SK-N-SH treated with all-trans-retinoic acid at 6 μM for 48 hours (cell line): ENCODE measurements at regions not wholly inside any gene's neighbourhood (a gene's known extent, or its start where the extent isn't known, plus 50 kb on each side); places are given as distances from the start of the nearest gene placed in this dataset.

Source experiments
- ATAC-seq: fragments of 200-7000 bp; cut with Tn5 transposase; 3 replicates; pipeline ENCODE4 v1.9.1; 2020; ENCODE audit warnings: mild to moderate bottlenecking, moderate library complexity
- ARNTL ChIP-seq: fragments of 450-650 bp; formaldehyde crosslinking; IDR thresholded peaks from 2 replicates; pipeline ENCODE4 v1.5.0; 2020; ENCODE audit warnings: low read depth, mild to moderate bottlenecking, moderate library complexity, borderline replicate concordance
- BACH2 ChIP-seq: fragments of 250-450 bp; sonication (Bioruptor Pico); IDR thresholded peaks from 2 replicates; pipeline ENCODE4 v1.9.0; 2021; ENCODE audit warnings: mild to moderate bottlenecking, borderline replicate concordance
- CSDC2 ChIP-seq: fragments of 250-450 bp; sonication (Bioruptor Pico); IDR thresholded peaks from 2 replicates; pipeline ENCODE4 v1.5.0; 2020; ENCODE audit warnings: mild to moderate bottlenecking, moderate library complexity
- CSRNP3 ChIP-seq: fragments of 250-450 bp; sonication (Bioruptor Pico); IDR thresholded peaks from 2 replicates; pipeline ENCODE4 v1.5.1; 2021; ENCODE audit warnings: mild to moderate bottlenecking, moderate library complexity
- ISL1 ChIP-seq: fragments of 250-450 bp; sonication (Bioruptor Pico); IDR thresholded peaks from 2 replicates; pipeline ENCODE4 v2.1.2; 2022; ENCODE audit warnings: mild to moderate bottlenecking, moderate library complexity
- OSR1 ChIP-seq: fragments of 250-450 bp; sonication (Bioruptor Pico); IDR thresholded peaks from 2 replicates; pipeline ENCODE4 v1.8.0; 2022; ENCODE audit warnings: moderate library complexity, mild to moderate bottlenecking, inconsistent platforms
- PPARA ChIP-seq: fragments of 250-450 bp; sonication (Bioruptor Pico); IDR thresholded peaks from 2 replicates; pipeline ENCODE4 v1.5.0; 2020; ENCODE audit warnings: mild to moderate bottlenecking, borderline replicate concordance
- RARB ChIP-seq: fragments of 250-450 bp; sonication (Bioruptor Pico); IDR thresholded peaks from 2 replicates; pipeline ENCODE4 v1.8.0; 2021; ENCODE audit warnings: mild to moderate bottlenecking, moderate library complexity
- SNAI2 ChIP-seq: fragments of 250-450 bp; sonication (Bioruptor Pico); IDR thresholded peaks from 2 replicates; pipeline ENCODE4 v1.5.0; 2020; ENCODE audit warnings: mild to moderate bottlenecking, moderate library complexity
- TCF4 ChIP-seq: fragments of 250-450 bp; sonication (Bioruptor Pico); IDR thresholded peaks from 2 replicates; pipeline ENCODE4 v1.8.0; 2021; ENCODE audit warnings: mild to moderate bottlenecking, moderate library complexity, borderline replicate concordance
- TOX ChIP-seq: fragments of 250-450 bp; sonication (Bioruptor Pico); IDR thresholded peaks from 2 replicates; pipeline ENCODE4 v1.8.0; 2021; ENCODE audit warnings: mild to moderate bottlenecking, moderate library complexity, borderline replicate concordance
- TSHZ2 ChIP-seq: fragments of 250-450 bp; sonication (Bioruptor Pico); IDR thresholded peaks from 2 replicates; pipeline ENCODE4 v1.5.0; 2020; ENCODE audit warnings: mild to moderate bottlenecking, moderate library complexity
- ZC3H10 ChIP-seq: fragments of 250-450 bp; sonication (Bioruptor Pico); IDR thresholded peaks from 2 replicates; pipeline ENCODE4 v1.5.1; 2021; ENCODE audit warnings: mild to moderate bottlenecking, moderate library complexity
- ZFP3 ChIP-seq: fragments of 250-450 bp; sonication (Bioruptor Pico); IDR thresholded peaks from 2 replicates; pipeline ENCODE4 v1.5.0; 2020; ENCODE audit warnings: mild to moderate bottlenecking, moderate library complexity
- ZFP30 ChIP-seq: fragments of 450-650 bp; formaldehyde crosslinking; IDR thresholded peaks from 2 replicates; pipeline ENCODE4 v1.5.0; 2022; ENCODE audit warnings: mild to moderate bottlenecking, moderate library complexity
- ZNF565 ChIP-seq: fragments of 450-650 bp; formaldehyde crosslinking; conservative IDR thresholded peaks from 2 replicates; pipeline ENCODE4 v1.5.0; 2020; ENCODE audit warnings: low read depth, mild to moderate bottlenecking, moderate library complexity
- ZNF70 ChIP-seq: fragments of 450-650 bp; formaldehyde crosslinking; IDR thresholded peaks from 2 replicates; pipeline ENCODE4 v1.5.0; 2020; ENCODE audit warnings: mild to moderate bottlenecking, moderate library complexity
- ZNF8 ChIP-seq: fragments of 450-650 bp; formaldehyde crosslinking; IDR thresholded peaks from 2 replicates; pipeline ENCODE4 v1.5.0; 2020; ENCODE audit warnings: mild to moderate bottlenecking, moderate library complexity
- TF ChIP-seq, protein P1 (sequence below): fragments of 250-450 bp; sonication (Bioruptor Pico); IDR thresholded peaks from 2 replicates; pipeline ENCODE4 v1.8.0; 2020; ENCODE audit warnings: mild to moderate bottlenecking, moderate library complexity, borderline replicate concordance
- TF ChIP-seq, protein P2 (sequence below): fragments of 250-450 bp; sonication (Bioruptor Pico); IDR thresholded peaks from 2 replicates; pipeline ENCODE4 v1.8.0; 2021; ENCODE audit warnings: low read depth, mild to moderate bottlenecking, moderate library complexity, borderline replicate concordance

DNA sequence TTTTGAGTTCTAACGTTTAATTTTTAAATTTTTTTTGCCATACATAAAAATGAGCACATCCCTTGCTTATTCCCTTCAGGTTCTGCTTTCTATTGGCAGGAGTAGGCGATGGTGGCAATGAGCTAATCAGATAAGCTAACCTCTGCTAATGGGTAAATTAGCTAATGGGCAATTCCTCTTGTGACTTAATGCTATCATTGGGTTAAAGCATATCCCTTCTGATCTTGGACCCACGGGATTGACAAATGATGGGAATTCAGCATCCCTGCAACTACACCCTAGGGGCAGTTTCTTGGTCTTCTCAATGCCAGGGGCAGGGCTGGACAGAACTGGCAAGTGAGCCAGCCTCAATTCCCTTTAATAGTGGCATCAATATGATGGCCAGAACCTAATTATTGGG is 70.2 kb upstream of the IL12B start:
- TF ChIP-seq ZFP30 (CRISPR knock-in tag) (no peak), PPARA (CRISPR knock-in tag) (no peak), RARB (CRISPR knock-in tag) (no peak), OSR1 (CRISPR knock-in tag) (no peak), TOX (CRISPR knock-in tag) (no peak), CSDC2 (CRISPR knock-in tag) (no peak), ZNF70 (CRISPR knock-in tag) (no peak), TCF4 (CRISPR knock-in tag) (no peak), ZNF8 (no peak), ZC3H10 (CRISPR knock-in tag) (no peak), ISL1 (CRISPR knock-in tag) (no peak), ZNF565 (no peak), ZFP3 (CRISPR knock-in tag) (no peak)
- TF ChIP-seq, protein P1, sequence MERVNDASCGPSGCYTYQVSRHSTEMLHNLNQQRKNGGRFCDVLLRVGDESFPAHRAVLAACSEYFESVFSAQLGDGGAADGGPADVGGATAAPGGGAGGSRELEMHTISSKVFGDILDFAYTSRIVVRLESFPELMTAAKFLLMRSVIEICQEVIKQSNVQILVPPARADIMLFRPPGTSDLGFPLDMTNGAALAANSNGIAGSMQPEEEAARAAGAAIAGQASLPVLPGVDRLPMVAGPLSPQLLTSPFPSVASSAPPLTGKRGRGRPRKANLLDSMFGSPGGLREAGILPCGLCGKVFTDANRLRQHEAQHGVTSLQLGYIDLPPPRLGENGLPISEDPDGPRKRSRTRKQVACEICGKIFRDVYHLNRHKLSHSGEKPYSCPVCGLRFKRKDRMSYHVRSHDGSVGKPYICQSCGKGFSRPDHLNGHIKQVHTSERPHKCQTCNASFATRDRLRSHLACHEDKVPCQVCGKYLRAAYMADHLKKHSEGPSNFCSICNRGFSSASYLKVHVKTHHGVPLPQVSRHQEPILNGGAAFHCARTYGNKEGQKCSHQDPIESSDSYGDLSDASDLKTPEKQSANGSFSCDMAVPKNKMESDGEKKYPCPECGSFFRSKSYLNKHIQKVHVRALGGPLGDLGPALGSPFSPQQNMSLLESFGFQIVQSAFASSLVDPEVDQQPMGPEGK (CRISPR knock-in tag), result no peak
- no peak for ATAC-seq

DNA sequence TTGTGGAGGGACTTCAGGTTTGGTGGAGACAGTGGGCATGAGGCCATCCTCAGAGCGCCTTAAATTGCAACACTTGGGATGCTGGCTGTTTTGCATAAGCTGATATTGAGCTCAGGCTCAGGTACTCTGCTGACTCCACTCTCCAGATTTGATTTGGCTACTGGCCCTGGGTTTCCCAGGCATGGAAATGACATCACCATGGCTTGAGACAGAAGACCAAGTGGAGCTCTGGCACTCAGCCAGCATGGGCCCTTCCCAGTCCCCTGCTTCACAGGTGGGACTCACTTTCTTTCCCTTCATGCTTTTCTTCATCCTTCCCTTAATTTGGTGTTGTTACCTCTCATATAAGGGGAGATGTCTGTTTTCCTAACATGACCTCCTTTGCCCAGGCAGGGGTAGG is 72.0 kb upstream of the IL12B start:
- TF ChIP-seq TSHZ2 (CRISPR knock-in tag), result no peak
- TF ChIP-seq BACH2, result no peak
- TF ChIP-seq ZC3H10 (CRISPR knock-in tag), result no peak
- no peak for TF ChIP-seq CSRNP3 (CRISPR knock-in tag)
- TF ChIP-seq, protein P1 (CRISPR knock-in tag), result no peak
- no peak for TF ChIP-seq OSR1 (CRISPR knock-in tag)
- TF ChIP-seq CSDC2 (CRISPR knock-in tag), result no peak
- TF ChIP-seq ARNTL, result no peak
- no peak for TF ChIP-seq ZNF8
- TF ChIP-seq RARB (CRISPR knock-in tag), result no peak
- no peak for TF ChIP-seq TCF4 (CRISPR knock-in tag)
- TF ChIP-seq TOX (CRISPR knock-in tag), result no peak
- TF ChIP-seq ISL1 (CRISPR knock-in tag), result no peak
- TF ChIP-seq ZFP30 (CRISPR knock-in tag), result no peak
- TF ChIP-seq ZNF70 (CRISPR knock-in tag), result no peak
- no peak for TF ChIP-seq SNAI2 (CRISPR knock-in tag)
- TF ChIP-seq, all 23 proteins: peak for 0
- no peak for ATAC-seq

- no peak for ATAC-seq
- TF ChIP-seq TSHZ2 (CRISPR knock-in tag) (no peak), SNAI2 (CRISPR knock-in tag) (no peak)
- TF ChIP-seq, protein P2, sequence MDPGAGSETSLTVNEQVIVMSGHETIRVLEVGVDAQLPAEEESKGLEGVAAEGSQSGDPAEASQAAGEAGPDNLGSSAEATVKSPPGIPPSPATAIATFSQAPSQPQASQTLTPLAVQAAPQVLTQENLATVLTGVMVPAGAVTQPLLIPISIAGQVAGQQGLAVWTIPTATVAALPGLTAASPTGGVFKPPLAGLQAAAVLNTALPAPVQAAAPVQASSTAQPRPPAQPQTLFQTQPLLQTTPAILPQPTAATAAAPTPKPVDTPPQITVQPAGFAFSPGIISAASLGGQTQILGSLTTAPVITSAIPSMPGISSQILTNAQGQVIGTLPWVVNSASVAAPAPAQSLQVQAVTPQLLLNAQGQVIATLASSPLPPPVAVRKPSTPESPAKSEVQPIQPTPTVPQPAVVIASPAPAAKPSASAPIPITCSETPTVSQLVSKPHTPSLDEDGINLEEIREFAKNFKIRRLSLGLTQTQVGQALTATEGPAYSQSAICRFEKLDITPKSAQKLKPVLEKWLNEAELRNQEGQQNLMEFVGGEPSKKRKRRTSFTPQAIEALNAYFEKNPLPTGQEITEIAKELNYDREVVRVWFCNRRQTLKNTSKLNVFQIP (CRISPR knock-in tag), result no peak
Observed at GRCh38 chr5:159402856-159403255, 72.6 kb upstream of the IL12B start.
